ENCODE measurements at regions not wholly inside any gene's neighbourhood (a gene's known extent, or its start where the extent isn't known, plus 50 kb on each side); places are given as distances from the start of the nearest gene placed in this dataset.

DNA sequence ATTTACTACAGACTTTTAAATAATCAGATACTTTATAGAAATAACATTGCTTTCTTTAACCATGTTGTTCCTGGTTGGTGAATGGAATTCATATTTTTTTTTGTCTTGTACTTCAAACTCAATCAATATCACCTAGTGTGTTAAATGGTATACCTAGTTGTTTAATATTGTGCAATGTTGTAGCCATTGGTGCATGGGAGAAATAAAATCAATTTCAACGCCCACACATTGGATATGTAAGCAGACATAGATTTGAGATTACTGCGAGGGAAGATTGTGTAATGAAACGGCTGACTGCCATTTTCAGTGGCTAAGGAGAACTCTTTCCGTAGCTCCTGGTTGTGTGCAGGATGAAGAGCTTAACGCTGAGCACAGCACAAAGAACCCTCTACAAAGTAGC is 626.1 kb downstream of the TMEM182 start:
- ChIA-PET CTCF (ENCODE audit: partially characterized antibody) (interaction anchor here (1.3 kb wide), 1 partner anchor 9 kb away, joined by 3 read pairs; no protein-coding TSS in a partner anchor), POLR2A (ENCODE audit: partially characterized antibody) (no interaction called here)
- 91% methylated on average over 5 of the region's 5 CpGs; no CpG with 5 or more reads in 1 of the 2 experiments for WGBS, 2 experiments (ENCODE audit: extremely low coverage in 1 of 2, insufficient coverage in 1 of 2, insufficient read length in 1 of 2, insufficient replicate concordance in 2 of 2, low coverage in 1 of 2, low lambda C conversion rate in 2 of 2, missing lambda C conversion rate in 1 of 2)
- H2BK20ac ChIP-seq (ENCODE audit: low read length), result no peak overlapping the region
- DNase-seq (ENCODE audit: low read depth in 1 of 2, low spot score in 2 of 2), result no peak
- H3K18ac ChIP-seq (ENCODE audit: extremely low read depth, low read length), result no peak overlapping the region
- H2AFZ ChIP-seq (ENCODE audit: low read length), result peak overlapping the region; percentile 79
- no peaks in the 10 kb centered on the region; a peak in 1 of 4 replicates for H3K9me3 ChIP-seq (ENCODE audit: insufficient read depth in 2 of 2, low read depth in 1 of 2, low read length in 1 of 2)
- no peak overlapping the region for H3K27ac ChIP-seq (ENCODE audit: low read depth, low read length)
- no peak overlapping the region for H2BK5ac ChIP-seq (ENCODE audit: low read depth, low read length)
- no peak overlapping the region for H3K23ac ChIP-seq (ENCODE audit: insufficient read length)
- H4K91ac ChIP-seq (replicated peaks; ENCODE audit: insufficient read length, low read length), result no peak overlapping the region
- no peak overlapping the region for H3K4me3 ChIP-seq (ENCODE audit: extremely low read depth in 1 of 4, insufficient read depth in 2 of 4, low read depth in 3 of 4, low read length in 4 of 4)
- no peak overlapping the region for H3K4ac ChIP-seq (replicated peaks; ENCODE audit: insufficient read length, low read depth, low read length)
- H3K79me2 ChIP-seq (ENCODE audit: control insufficient read depth in 1 of 2, insufficient read depth in 2 of 2, low read length in 2 of 2), result no peaks in the 10 kb centered on the region
- H4K8ac ChIP-seq (ENCODE audit: extremely low read depth, insufficient read depth, low read length), result no peak overlapping the region
- no peak overlapping the region for H3K4me2 ChIP-seq (ENCODE audit: insufficient read depth in 1 of 2, low read depth in 2 of 2, low read length in 2 of 2)
- H4K5ac ChIP-seq (ENCODE audit: insufficient read length, low read depth, low read length), result no peak overlapping the region
- H3K79me1 ChIP-seq (ENCODE audit: low read depth, low read length), result no peaks in the 10 kb centered on the region
- H4K20me1 ChIP-seq (replicated peaks in 1 of 2; ENCODE audit: control insufficient read depth in 1 of 2, insufficient read depth in 2 of 2, low read length in 2 of 2), result no peaks in the 10 kb centered on the region
- FAIRE-seq, result no peak
- peaks cover 0 to 4% (median 0%) of the 10 kb centered on the region in 4 experiments; a peak in 1 of 7 replicates for H3K4me1 ChIP-seq (replicated peaks in 1 of 4; ENCODE audit: control insufficient read depth in 3 of 4, insufficient read depth in 4 of 4, low read length in 3 of 4)
- H3K36me3 ChIP-seq (ENCODE audit: control insufficient read depth in 2 of 4, insufficient read depth in 4 of 4, low read length in 3 of 4), result no peaks in the 10 kb centered on the region
- H2BK12ac ChIP-seq (ENCODE audit: low read depth, low read length), result no peak overlapping the region
- no peak overlapping the region for H3K56ac ChIP-seq (replicated peaks; ENCODE audit: insufficient read length, low read depth, low read length)
- TF ChIP-seq KDM5A (IDR thresholded peaks at IDR 0.05; ENCODE audit: low read length), result no peak
- peak; percentile 7; the same call in 1 of the 2 replicates for TF ChIP-seq CEBPB (IDR thresholded peaks at IDR 0.05; ENCODE audit: low read depth, low read length)
- no peak overlapping the region for H2AK5ac ChIP-seq (ENCODE audit: low read depth, low read length)
- no peak overlapping the region for H2BK120ac ChIP-seq (replicated peaks; ENCODE audit: low read depth, low read length)
- no peak overlapping the region for H3K14ac ChIP-seq (ENCODE audit: insufficient read length)
- no peaks in the 10 kb centered on the region for H3K27me3 ChIP-seq (replicated peaks in 1 of 4; ENCODE audit: control insufficient read depth in 3 of 4, extremely low read depth in 1 of 4, insufficient read depth in 3 of 4, low read length in 3 of 4)
- no peaks in the 10 kb centered on the region for H3K23me2 ChIP-seq (ENCODE audit: low read depth, low read length)
- no peak overlapping the region for H2BK15ac ChIP-seq (ENCODE audit: low read length)
- no peak overlapping the region for H3K9ac ChIP-seq (replicated peaks in 1 of 4; ENCODE audit: extremely low read depth in 1 of 4, low read depth in 3 of 4, low read length in 3 of 4)
